DOHH2 (cell line): ENCODE measurements at regions not wholly inside any gene's neighbourhood (a gene's known extent, or its start where the extent isn't known, plus 50 kb on each side); places are given as distances from the start of the nearest gene placed in this dataset.

Source experiments
- CTCF ChIP-seq: fragments of 200-600 bp; sonication (generic); IDR thresholded peaks from one replicate; pipeline ENCODE4 v1.5.1; 2014; ENCODE audit warnings: antibody characterized with exemption, mild to moderate bottlenecking, low read depth, low read length; ENCODE audit not compliant: poor library complexity, severe bottlenecking
- EZH2phosphoT487 ChIP-seq: fragments of 200-600 bp; sonication (generic); IDR thresholded peaks from 2 replicates; pipeline ENCODE4 v1.6.1; 2017; ENCODE audit warnings: borderline replicate concordance, mild to moderate bottlenecking, antibody characterized with exemption, low read length, moderate library complexity, mixed read lengths

GRCh38 chr12:30257618-30258017, 438.1 kb downstream of the IPO8 start:
- TF ChIP-seq CTCF, result no peak
- TF ChIP-seq EZH2phosphoT487, result no peak
